ENCODE measurements at regions not wholly inside any gene's neighbourhood (a gene's known extent, or its start where the extent isn't known, plus 50 kb on each side); places are given as distances from the start of the nearest gene placed in this dataset.

GRCh38 chr11:33970984-33971466 lies 79.1 kb upstream of the LMO2 start:
- peak; percentile 68 for TF ChIP-seq CTCF (IDR thresholded peaks at IDR 0.05; ENCODE audit: insufficient read depth, low read depth, low read length, missing control alignments)
- DNase-seq (ENCODE audit: low read depth): peak; percentile 67
- H3K4me3 ChIP-seq (ENCODE audit: low read depth, low read length): no peak overlapping the region

- no peak for DNase-seq (ENCODE audit: low read depth)
- no peak for TF ChIP-seq CTCF (IDR thresholded peaks at IDR 0.05; ENCODE audit: insufficient read depth, low read depth, low read length, missing control alignments)
- no peak overlapping the region for H3K4me3 ChIP-seq (ENCODE audit: low read depth, low read length)
These were observed 75.6 kb upstream of the LMO2 start for GRCh38 chr11:33967451-33967850.

- DNase-seq (ENCODE audit: low read depth): no peak
- no peak overlapping the region for H3K4me3 ChIP-seq (ENCODE audit: low read depth, low read length)
- TF ChIP-seq CTCF (IDR thresholded peaks at IDR 0.05; ENCODE audit: insufficient read depth, low read depth, low read length, missing control alignments): no peak
These were observed 73.2 kb upstream of the LMO2 start for GRCh38 chr11:33965032-33965431.

- DNase-seq (ENCODE audit: low read depth): no peak
- no peak for TF ChIP-seq CTCF (IDR thresholded peaks at IDR 0.05; ENCODE audit: insufficient read depth, low read depth, low read length, missing control alignments)
- no peak overlapping the region for H3K4me3 ChIP-seq (ENCODE audit: low read depth, low read length)
These were observed 68.1 kb upstream of the LMO2 start for GRCh38 chr11:33959855-33960400.

GRCh38 chr11:33957304-33957917 lies 65.5 kb upstream of the LMO2 start:
- TF ChIP-seq CTCF (IDR thresholded peaks at IDR 0.05; ENCODE audit: insufficient read depth, low read depth, low read length, missing control alignments): no peak
- no peak overlapping the region for H3K4me3 ChIP-seq (ENCODE audit: low read depth, low read length)
- no peak for DNase-seq (ENCODE audit: low read depth)

- DNase-seq (ENCODE audit: low read depth): no peak
- no peak for TF ChIP-seq CTCF (IDR thresholded peaks at IDR 0.05; ENCODE audit: insufficient read depth, low read depth, low read length, missing control alignments)
- H3K4me3 ChIP-seq (ENCODE audit: low read depth, low read length): no peak overlapping the region
These were observed 64.7 kb upstream of the LMO2 start for GRCh38 chr11:33956611-33957010.

GRCh38 chr11:33953289-33953688 lies 61.4 kb upstream of the LMO2 start:
- DNase-seq (ENCODE audit: low read depth): no peak
- H3K4me3 ChIP-seq (ENCODE audit: low read depth, low read length): no peak overlapping the region
- no peak for TF ChIP-seq CTCF (IDR thresholded peaks at IDR 0.05; ENCODE audit: insufficient read depth, low read depth, low read length, missing control alignments)
